SU-DHL-6 (cell line): ENCODE measurements at regions not wholly inside any gene's neighbourhood (a gene's known extent, or its start where the extent isn't known, plus 50 kb on each side); places are given as distances from the start of the nearest gene placed in this dataset.
"Not testable (repeated sequence)": the region's sequence is repeated elsewhere in the genome, so short reads cannot be mapped to it uniquely, and the experiment has no call there.

ENCODE experiments used
- H2AFZ ChIP-seq: fragments of 200-600 bp; sonication (generic); 2 replicates; pipeline ENCODE4 v1.6.1; 2014; ENCODE audit warnings: low read depth, mild to moderate bottlenecking, moderate library complexity, mixed read lengths, antibody characterized with exemption, low read length; ENCODE audit not compliant: severe bottlenecking
- H3F3A ChIP-seq: fragments of 200-600 bp; shearing (Covaris generic); 2 replicates; pipeline ENCODE4 v1.6.0; 2016; ENCODE audit warnings: antibody characterized with exemption, mild to moderate bottlenecking; ENCODE audit not compliant: insufficient read depth
- H3K27ac ChIP-seq: fragments of 200-600 bp; sonication (generic); 2 replicates; pipeline ENCODE4 v1.5.1; 2016; ENCODE audit warnings: low read depth, mild to moderate bottlenecking, low read length, moderate library complexity, mixed read lengths
- H3K27me3 ChIP-seq: fragments of 200-600 bp; sonication (generic), shearing (Covaris generic); 2 replicates; pipeline ENCODE4 v1.6.0; 2014; ENCODE audit warnings: mild to moderate bottlenecking, low read length
- H3K36me3 ChIP-seq: fragments of 200-600 bp; sonication (generic); 2 replicates; pipeline ENCODE4 v1.6.1; 2014; ENCODE audit warnings: mild to moderate bottlenecking, low read length, mixed read lengths
- H3K4me2 ChIP-seq: fragments of 300-600, 200-600 bp; shearing (Covaris generic), sonication (generic); 2 replicates; pipeline ENCODE4 v1.6.0; 2014; ENCODE audit warnings: low read length, low read depth, mild to moderate bottlenecking; ENCODE audit not compliant: poor library complexity, severe bottlenecking
- H3K4me3 ChIP-seq: fragments of 200-600 bp; sonication (generic); 2 replicates; pipeline ENCODE4 v1.5.1; 2014; ENCODE audit warnings: antibody characterized with exemption, low read length, mild to moderate bottlenecking, mixed read lengths; ENCODE audit not compliant: insufficient read depth, poor library complexity, severe bottlenecking
- H3K79me2 ChIP-seq: fragments of 200-600 bp; sonication (generic); 2 replicates; pipeline ENCODE4 v1.6.1; 2014; ENCODE audit warnings: mild to moderate bottlenecking, low read length, moderate library complexity; ENCODE audit not compliant: insufficient read depth
- H3K9ac ChIP-seq: fragments of 200-600 bp; sonication (generic); 2 replicates; pipeline ENCODE4 v1.7.0; 2014; ENCODE audit warnings: mild to moderate bottlenecking, low read length
- H3K9me2 ChIP-seq: fragments of 200-600 bp; sonication (generic); replicated peaks from 2 replicates; pipeline ENCODE4 v1.6.1; 2014; ENCODE audit warnings: low read length; ENCODE audit not compliant: insufficient read depth
- H3K9me3 ChIP-seq: fragments of 200-600 bp; sonication (generic); 2 replicates; pipeline ENCODE4 v1.6.1; 2014; ENCODE audit warnings: low read length, mixed read lengths; ENCODE audit not compliant: insufficient read depth
- H4K20me1 ChIP-seq: fragments of 200-600 bp; sonication (generic); 2 replicates; pipeline ENCODE4 v1.6.1; 2014; ENCODE audit warnings: low read depth, mild to moderate bottlenecking, antibody characterized with exemption, low read length, moderate library complexity, mixed read lengths
- EZH2phosphoT487 ChIP-seq: fragments of 200-600 bp; sonication (generic), shearing (Covaris generic); conservative IDR thresholded peaks from 2 replicates; pipeline ENCODE4 v1.6.1; 2018; ENCODE audit warnings: mild to moderate bottlenecking, antibody characterized with exemption, low read length, moderate library complexity, mixed read lengths
- TF ChIP-seq, protein P1 (sequence below): fragments of 200-600 bp; sonication (generic); IDR thresholded peaks from one replicate; pipeline ENCODE4 v1.5.1; 2017; ENCODE audit warnings: antibody characterized with exemption, mild to moderate bottlenecking, low read length, moderate library complexity; ENCODE audit not compliant: insufficient read depth, poor library complexity, severe bottlenecking

DNA sequence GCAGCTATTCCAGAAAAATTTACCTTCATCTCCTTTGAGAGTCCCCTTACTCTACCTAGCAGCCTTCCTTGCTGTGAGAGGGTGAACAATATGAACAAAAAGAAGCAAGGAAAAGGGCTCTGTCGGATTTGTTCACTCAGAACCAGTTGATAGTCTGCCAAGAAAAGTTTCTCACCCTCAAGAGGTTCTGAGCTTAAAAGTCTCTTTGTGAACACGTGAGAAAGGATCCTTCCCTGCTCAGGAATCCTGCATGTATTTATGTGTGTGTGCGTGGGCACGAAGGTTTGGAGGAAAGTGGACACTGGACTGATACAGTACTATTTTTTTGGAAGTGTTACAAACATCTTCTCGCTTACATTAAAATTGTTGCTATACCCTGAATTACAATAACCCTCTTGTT lies 178.6 kb upstream of the JADE1 start:
- no peaks in the 10 kb centered on the region for H4K20me1 ChIP-seq
- no peaks in the 10 kb centered on the region for H3F3A ChIP-seq
- no peak overlapping the region for H2AFZ ChIP-seq
- no peak overlapping the region for H3K27ac ChIP-seq
- no peak overlapping the region for H3K4me2 ChIP-seq
- no peaks in the 10 kb centered on the region for H3K27me3 ChIP-seq
- no peaks in the 10 kb centered on the region for H3K9me2 ChIP-seq
- H3K79me2 ChIP-seq = no peaks in the 10 kb centered on the region
- TF ChIP-seq EZH2phosphoT487 = no peak
- TF ChIP-seq, protein P1, sequence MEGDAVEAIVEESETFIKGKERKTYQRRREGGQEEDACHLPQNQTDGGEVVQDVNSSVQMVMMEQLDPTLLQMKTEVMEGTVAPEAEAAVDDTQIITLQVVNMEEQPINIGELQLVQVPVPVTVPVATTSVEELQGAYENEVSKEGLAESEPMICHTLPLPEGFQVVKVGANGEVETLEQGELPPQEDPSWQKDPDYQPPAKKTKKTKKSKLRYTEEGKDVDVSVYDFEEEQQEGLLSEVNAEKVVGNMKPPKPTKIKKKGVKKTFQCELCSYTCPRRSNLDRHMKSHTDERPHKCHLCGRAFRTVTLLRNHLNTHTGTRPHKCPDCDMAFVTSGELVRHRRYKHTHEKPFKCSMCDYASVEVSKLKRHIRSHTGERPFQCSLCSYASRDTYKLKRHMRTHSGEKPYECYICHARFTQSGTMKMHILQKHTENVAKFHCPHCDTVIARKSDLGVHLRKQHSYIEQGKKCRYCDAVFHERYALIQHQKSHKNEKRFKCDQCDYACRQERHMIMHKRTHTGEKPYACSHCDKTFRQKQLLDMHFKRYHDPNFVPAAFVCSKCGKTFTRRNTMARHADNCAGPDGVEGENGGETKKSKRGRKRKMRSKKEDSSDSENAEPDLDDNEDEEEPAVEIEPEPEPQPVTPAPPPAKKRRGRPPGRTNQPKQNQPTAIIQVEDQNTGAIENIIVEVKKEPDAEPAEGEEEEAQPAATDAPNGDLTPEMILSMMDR = no peak
- no peaks in the 10 kb centered on the region for H3K36me3 ChIP-seq
- no peak overlapping the region for H3K9ac ChIP-seq
- no peak overlapping the region for H3K4me3 ChIP-seq
- no peaks in the 10 kb centered on the region for H3K9me3 ChIP-seq

DNA sequence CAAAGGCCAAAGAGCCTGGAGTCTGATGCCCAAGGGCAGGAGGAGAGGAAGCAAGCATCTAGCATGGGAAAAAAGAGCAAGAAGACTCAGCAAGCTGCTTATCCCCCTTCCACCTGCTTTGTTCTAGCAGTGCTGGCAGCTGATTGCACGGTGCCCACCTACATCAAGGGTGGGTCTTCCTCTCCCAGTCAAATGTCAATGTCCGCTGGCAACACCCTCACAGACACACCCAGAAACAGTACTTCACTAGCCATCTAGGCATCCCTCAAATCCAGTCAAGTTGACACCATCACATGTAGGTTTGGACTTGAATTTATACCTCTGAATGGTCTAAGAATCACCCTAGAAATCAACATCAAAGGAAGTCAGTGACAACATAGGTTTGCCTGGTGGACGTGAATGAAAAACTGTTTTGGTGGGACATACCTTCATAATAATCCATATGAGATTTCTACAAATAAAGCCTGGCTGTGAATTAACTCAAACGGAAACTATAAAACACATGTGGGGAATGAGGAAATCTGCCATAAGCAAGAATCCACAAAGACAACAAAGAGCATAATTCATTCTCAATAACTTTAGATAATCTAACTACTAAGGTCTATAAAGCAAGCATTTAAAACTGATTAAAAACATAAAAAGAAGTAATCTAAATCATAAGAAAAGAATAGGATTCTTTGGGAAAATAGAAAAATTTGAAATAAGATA lies 185.8 kb upstream of the JADE1 start:
- H3K4me3 ChIP-seq = no peak overlapping the region
- no peak overlapping the region for H2AFZ ChIP-seq
- TF ChIP-seq EZH2phosphoT487 = no peak
- TF ChIP-seq, protein P1 = no peak
- H3K79me2 ChIP-seq = no peaks in the 10 kb centered on the region
- H3F3A ChIP-seq = no peaks in the 10 kb centered on the region
- H4K20me1 ChIP-seq = no peaks in the 10 kb centered on the region
- no peaks in the 10 kb centered on the region for H3K9me3 ChIP-seq
- no peak overlapping the region for H3K27ac ChIP-seq
- H3K9me2 ChIP-seq = no peaks in the 10 kb centered on the region
- no peak overlapping the region for H3K9ac ChIP-seq
- no peak overlapping the region for H3K4me2 ChIP-seq
- no peaks in the 10 kb centered on the region for H3K36me3 ChIP-seq
- no peaks in the 10 kb centered on the region for H3K27me3 ChIP-seq

DNA sequence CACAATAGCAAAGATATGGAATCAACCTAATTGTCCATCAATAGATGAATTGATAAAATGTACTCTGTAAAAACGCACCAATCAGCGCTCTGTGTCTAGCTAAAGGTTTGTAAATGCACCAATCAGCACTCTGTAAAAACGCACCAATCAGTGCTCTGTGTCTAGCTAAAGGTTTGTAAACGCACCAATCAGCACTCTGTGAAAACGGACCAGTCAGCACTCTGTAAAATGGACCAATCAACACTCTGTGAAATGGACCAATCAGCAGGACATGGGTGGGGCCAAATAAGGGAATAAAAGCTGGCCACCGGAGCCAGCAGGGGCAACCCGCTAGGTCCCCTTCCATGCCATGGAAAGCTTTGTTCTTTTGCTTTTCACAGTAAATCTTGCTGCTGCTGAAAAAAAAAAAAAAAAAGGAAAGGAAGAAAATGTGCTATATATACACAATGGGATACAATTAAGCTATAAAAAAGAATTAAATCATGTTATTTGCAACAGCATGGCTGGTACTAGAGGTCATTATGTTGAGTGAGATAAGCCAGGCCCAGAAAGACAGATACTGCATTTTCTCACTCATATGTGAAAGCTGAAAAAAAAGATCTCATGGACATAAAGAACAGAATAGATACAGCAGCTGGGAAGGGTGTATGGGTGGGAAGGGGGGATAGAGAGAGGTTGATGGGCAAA lies 189.1 kb upstream of the JADE1 start:
- H3K36me3 ChIP-seq, H3K4me2 ChIP-seq, H3K9me2 ChIP-seq, H3K4me3 ChIP-seq, H3F3A ChIP-seq, H3K9me3 ChIP-seq, H3K27me3 ChIP-seq, H3K27ac ChIP-seq, H4K20me1 ChIP-seq, H2AFZ ChIP-seq, H3K79me2 ChIP-seq, H3K9ac ChIP-seq: not testable (repeated sequence)

DNA sequence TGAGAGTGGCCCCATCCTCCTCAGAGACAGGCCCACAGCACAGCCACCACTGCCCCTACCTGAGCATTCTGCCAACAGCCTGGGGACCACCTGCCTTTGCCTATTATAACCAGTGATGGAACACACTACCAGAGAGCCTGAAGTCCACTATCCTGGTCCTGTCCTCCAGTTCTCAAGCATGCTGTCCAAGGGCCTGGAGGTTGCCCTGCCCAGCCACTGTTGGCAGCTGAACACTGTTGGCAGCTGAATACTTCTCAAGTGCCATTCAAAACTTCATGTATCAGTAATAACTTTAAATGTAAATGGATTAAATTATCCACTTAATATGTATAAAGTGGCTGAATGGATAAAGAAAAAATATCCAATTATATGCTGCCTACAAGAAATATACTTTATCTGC lies 194.3 kb upstream of the JADE1 start:
- H2AFZ ChIP-seq = no peak overlapping the region

More for the DNA sequence above, 194.3 kb upstream of the JADE1 start:
- Histone ChIP-seq H3F3A (no peaks in the 10 kb centered on the region), H3K9me3 (no peaks in the 10 kb centered on the region), H3K36me3 (no peaks in the 10 kb centered on the region), H3K27me3 (no peaks in the 10 kb centered on the region), H3K9ac (no peak overlapping the region), H3K9me2 (no peaks in the 10 kb centered on the region), H3K4me2 (no peak overlapping the region), H3K79me2 (no peaks in the 10 kb centered on the region), H4K20me1 (no peaks in the 10 kb centered on the region), H3K27ac (no peak overlapping the region), H3K4me3 (no peak overlapping the region)
- no peak for TF ChIP-seq EZH2phosphoT487
- TF ChIP-seq, protein P1 = no peak
